Nephron (organoid): ENCODE measurements at regions not wholly inside any gene's neighbourhood (a gene's known extent, or its start where the extent isn't known, plus 50 kb on each side); places are given as distances from the start of the nearest gene placed in this dataset.

Source experiments
- H3K27ac Mint-ChIP-seq, 3 experiments: 2 replicates each; pipeline ENCODE4 v1.8.0; 2020; ENCODE audit warnings: mixed read lengths in 3 of 3, mild to moderate bottlenecking in 2 of 3, moderate library complexity in 1 of 3
- H3K27me3 Mint-ChIP-seq: 2 replicates; pipeline ENCODE4 v1.8.0; 2021; ENCODE audit warnings: low read depth, mild to moderate bottlenecking, moderate library complexity, mixed read lengths
- H3K36me3 Mint-ChIP-seq: 2 replicates; pipeline ENCODE4 v1.8.0; 2020; ENCODE audit warnings: low read depth, mixed read lengths
- H3K4me1 Mint-ChIP-seq: 2 replicates; pipeline ENCODE4 v1.8.0; 2020; ENCODE audit warnings: mixed read lengths
- H3K4me3 Mint-ChIP-seq, 3 experiments: 2 replicates each; pipeline ENCODE4 v1.8.0; 2020; ENCODE audit warnings: mild to moderate bottlenecking in 3 of 3, mixed read lengths in 3 of 3, moderate library complexity in 2 of 3
- H3K9me3 Mint-ChIP-seq: 2 replicates; pipeline ENCODE4 v1.8.0; 2020; ENCODE audit warnings: mixed read lengths
- CTCF ChIP-seq, 3 experiments: fragments of 200-600 bp; sonication (generic); IDR thresholded peaks; one replicate each; pipeline ENCODE4 v1.5.0; 2021; ENCODE audit warnings: antibody characterized with exemption in 3 of 3; ENCODE audit not compliant: unreplicated experiment in 3 of 3

GRCh38 chr6:103538381-103538780 is 1321.3 kb downstream of the HACE1 start:
- no peaks in the 10 kb centered on the region for H3K9me3 Mint-ChIP-seq
- no peak overlapping the region for H3K27ac Mint-ChIP-seq
- H3K4me3 Mint-ChIP-seq = no peak overlapping the region
- H3K36me3 Mint-ChIP-seq = no peaks in the 10 kb centered on the region
- no peaks in the 10 kb centered on the region for H3K27me3 Mint-ChIP-seq
- no peaks in the 10 kb centered on the region for H3K4me1 Mint-ChIP-seq
- TF ChIP-seq CTCF (IDR thresholded peaks at IDR 0.05; ENCODE audit: unreplicated experiment in 3 of 3) = no peak

DNA sequence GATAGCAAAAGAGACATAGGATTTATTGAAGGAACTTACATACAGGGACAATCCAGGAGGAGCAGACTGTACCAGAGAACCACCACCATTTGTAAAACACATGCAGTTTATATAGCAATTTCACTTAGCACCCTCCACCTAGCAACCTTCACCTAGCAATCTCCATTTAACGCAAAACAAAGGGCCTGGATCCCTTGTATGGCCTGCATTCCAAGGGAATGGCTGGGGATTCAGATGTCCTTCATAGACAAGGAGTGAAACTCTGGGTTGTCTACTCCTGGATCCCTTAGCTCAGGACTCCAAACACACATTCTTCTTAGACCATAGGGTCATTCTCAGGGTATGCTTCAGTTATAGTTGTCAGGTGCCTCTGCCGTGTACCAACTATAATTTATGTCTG is 1324.9 kb downstream of the HACE1 start:
- Mint-ChIP-seq H3K27ac (no peak overlapping the region), H3K36me3 (no peaks in the 10 kb centered on the region), H3K4me1 (no peaks in the 10 kb centered on the region), H3K4me3 (no peak overlapping the region), H3K9me3 (no peaks in the 10 kb centered on the region), H3K27me3 (no peaks in the 10 kb centered on the region)
- no peak for TF ChIP-seq CTCF (IDR thresholded peaks at IDR 0.05; ENCODE audit: unreplicated experiment in 3 of 3)

- TF ChIP-seq CTCF (IDR thresholded peaks at IDR 0.05; ENCODE audit: unreplicated experiment in 3 of 3) = no peak
- Mint-ChIP-seq H3K27me3 (no peaks in the 10 kb centered on the region), H3K4me3 (no peak overlapping the region), H3K4me1 (no peaks in the 10 kb centered on the region), H3K27ac (no peak overlapping the region), H3K9me3 (no peaks in the 10 kb centered on the region), H3K36me3 (no peaks in the 10 kb centered on the region)
These were observed 1325.6 kb downstream of the HACE1 start for GRCh38 chr6:103534095-103534494.

DNA sequence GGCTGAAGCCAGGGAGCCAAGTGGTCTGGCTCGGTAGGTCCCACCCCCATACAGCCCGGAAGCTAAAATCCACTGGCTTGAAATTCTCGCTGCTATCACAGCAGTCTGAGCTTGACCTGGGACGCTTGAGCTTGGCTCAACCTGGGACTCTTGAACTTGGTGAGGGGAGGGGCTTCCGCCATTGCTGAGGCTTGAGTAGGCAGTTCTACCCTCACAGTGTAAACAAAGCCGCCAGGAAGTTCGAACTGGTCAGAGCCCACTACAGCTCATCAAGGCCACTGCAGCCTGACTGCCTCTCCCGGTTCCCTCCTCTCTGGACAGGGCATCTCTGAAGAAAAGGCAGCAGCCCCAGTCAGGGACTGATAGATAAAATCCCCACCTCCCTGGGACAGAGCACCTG is 1337.7 kb downstream of the HACE1 start:
- H3K36me3 Mint-ChIP-seq = no peaks in the 10 kb centered on the region
- no peaks in the 10 kb centered on the region for H3K4me1 Mint-ChIP-seq
- H3K27me3 Mint-ChIP-seq = no peaks in the 10 kb centered on the region

GRCh38 chr6:103516336-103516735 is 1343.4 kb downstream of the HACE1 start:
- H3K4me1 Mint-ChIP-seq = no peaks in the 10 kb centered on the region
- H3K36me3 Mint-ChIP-seq = no peaks in the 10 kb centered on the region
- no peaks in the 10 kb centered on the region for H3K9me3 Mint-ChIP-seq
- no peak overlapping the region for H3K27ac Mint-ChIP-seq
- H3K4me3 Mint-ChIP-seq = no peak overlapping the region
- H3K27me3 Mint-ChIP-seq = no peaks in the 10 kb centered on the region
- TF ChIP-seq CTCF (IDR thresholded peaks at IDR 0.05; ENCODE audit: unreplicated experiment in 3 of 3) = no peak

More for the DNA sequence above, 1337.7 kb downstream of the HACE1 start:
- Mint-ChIP-seq H3K9me3 (peaks cover 21% of the 10 kb centered on the region), H3K4me3 (no peak overlapping the region), H3K27ac (no peak overlapping the region)
- TF ChIP-seq CTCF (IDR thresholded peaks at IDR 0.05; ENCODE audit: unreplicated experiment in 3 of 3) = no peak

DNA sequence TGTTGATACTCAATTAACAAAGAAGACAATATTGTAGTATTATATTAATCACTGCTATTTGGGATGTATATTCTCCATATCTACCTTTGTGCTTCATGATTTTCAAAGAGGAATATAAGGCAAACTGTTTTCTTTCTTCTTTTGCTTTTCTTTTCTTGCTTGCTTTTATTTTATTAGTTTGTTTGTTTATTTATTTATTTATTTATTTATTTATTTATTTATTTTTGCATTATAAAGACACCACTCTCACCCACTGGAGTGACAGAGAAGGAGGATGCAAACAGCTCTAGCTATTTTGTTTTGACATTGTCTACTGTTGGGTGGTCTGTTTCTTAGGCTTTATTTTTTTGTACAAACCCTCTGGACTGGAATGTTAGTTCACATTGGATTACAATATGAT is 1352.7 kb downstream of the HACE1 start:
- Mint-ChIP-seq H3K27me3 (no peaks in the 10 kb centered on the region), H3K36me3 (no peaks in the 10 kb centered on the region), H3K4me1 (no peaks in the 10 kb centered on the region), H3K4me3 (no peak overlapping the region), H3K9me3 (no peaks in the 10 kb centered on the region), H3K27ac (no peak overlapping the region)
- TF ChIP-seq CTCF (IDR thresholded peaks at IDR 0.05; ENCODE audit: unreplicated experiment in 3 of 3) = no peak
